GM12878 (cell line): ENCODE measurements at regions not wholly inside any gene's neighbourhood (a gene's known extent, or its start where the extent isn't known, plus 50 kb on each side); places are given as distances from the start of the nearest gene placed in this dataset.

Experiments used
- ATF2 ChIP-seq: IDR thresholded peaks from 2 replicates; pipeline ENCODE4 v1.6.1; 2012; ENCODE audit warnings: low read length, inconsistent platforms
- BCLAF1 ChIP-seq: fragments of 450-650 bp; IDR thresholded peaks from 2 replicates; pipeline ENCODE4 v1.6.1; 2017; ENCODE audit warnings: antibody characterized with exemption, mild to moderate bottlenecking, moderate library complexity
- CEBPB ChIP-seq, 2 experiments: fragments of 150-350 bp in 1 of 2; IDR thresholded peaks; 2 replicates each; pipeline ENCODE4 v1.6.1; 2012 to 2014; ENCODE audit warnings: low read depth in 2 of 2, low read length in 2 of 2, borderline replicate concordance in 1 of 2, inconsistent platforms in 1 of 2
- FOXK2 ChIP-seq: fragments of 450-650 bp; IDR thresholded peaks from 2 replicates; pipeline ENCODE4 v1.6.1; 2017; ENCODE audit warnings: mild to moderate bottlenecking, moderate library complexity
- GABPA ChIP-seq: IDR thresholded peaks from 2 replicates; pipeline ENCODE4 v1.6.1; 2014; ENCODE audit warnings: antibody characterized with exemption, low read depth, mild to moderate bottlenecking, inconsistent platforms
- KDM1A ChIP-seq: fragments of 200-600 bp; sonication (generic); IDR thresholded peaks from 2 replicates; pipeline ENCODE4 v1.6.1; 2016; ENCODE audit warnings: borderline replicate concordance
- NR2C2 ChIP-seq: IDR thresholded peaks from 2 replicates; pipeline ENCODE4 v1.6.1; 2011; ENCODE audit warnings: borderline replicate concordance, low read depth; ENCODE audit not compliant: control insufficient read depth, insufficient read length
- POLR2AphosphoS5 ChIP-seq: IDR thresholded peaks from 2 replicates; pipeline ENCODE4 v1.6.1; 2011; ENCODE audit warnings: mild to moderate bottlenecking, low read length, inconsistent platforms
- TAF1 ChIP-seq: IDR thresholded peaks from 2 replicates; pipeline ENCODE4 v1.6.1; 2011; ENCODE audit warnings: mild to moderate bottlenecking, low read depth, low read length, borderline replicate concordance
- TF ChIP-seq, protein P1 (sequence below): fragments of 450-650 bp; IDR thresholded peaks from 2 replicates; pipeline ENCODE4 v1.6.1; 2016; ENCODE audit warnings: mild to moderate bottlenecking
- TF ChIP-seq, protein P2 (sequence below), 3 experiments: IDR thresholded peaks in 2 of 3; conservative IDR thresholded peaks in 1 of 3; 2 replicates each; pipeline ENCODE4 v1.5.1; 2011; ENCODE audit warnings: low read depth in 3 of 3, low read length in 3 of 3, mild to moderate bottlenecking in 3 of 3, control low read depth in 2 of 3, moderate library complexity in 2 of 3, inconsistent platforms in 1 of 3, mixed read lengths in 1 of 3; ENCODE audit not compliant: control insufficient read depth in 2 of 3, insufficient read depth in 1 of 3; ENCODE audit errors: extremely low read depth in 1 of 3
- TF ChIP-seq, protein P3 (sequence below): IDR thresholded peaks from 2 replicates; pipeline ENCODE4 v1.6.1; 2011; ENCODE audit warnings: low read depth, low read length, improper control_type of control experiment, borderline replicate concordance
- TF ChIP-seq, protein P4 (sequence below): fragments of 450-650 bp; IDR thresholded peaks from 2 replicates; pipeline ENCODE4 v1.6.1; 2018; ENCODE audit warnings: mild to moderate bottlenecking, low read depth, moderate library complexity; ENCODE audit not compliant: partially characterized antibody

DNA sequence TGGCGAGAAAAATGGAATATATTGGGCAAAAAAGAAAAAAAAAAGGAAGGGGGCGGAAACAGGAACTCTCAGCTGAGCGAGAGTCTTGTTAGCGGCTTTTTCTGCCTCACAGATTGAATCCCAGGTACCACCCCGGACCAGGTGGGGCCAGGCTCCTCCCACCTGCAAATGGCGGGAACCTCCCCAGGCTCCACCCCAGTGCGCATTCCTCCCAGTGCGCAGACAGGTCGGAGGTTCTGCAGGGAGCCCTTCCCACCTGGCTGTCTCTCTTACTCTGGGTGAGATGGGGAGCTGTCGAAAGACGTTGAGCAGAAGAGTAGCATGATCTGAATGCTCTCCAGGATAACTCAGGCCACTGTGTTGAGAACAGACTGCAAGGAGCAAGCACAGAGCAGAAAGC lies 57.0 kb upstream of the ETV6 start:
- TF ChIP-seq POLR2AphosphoS5 = no peak
- no peak for TF ChIP-seq TAF1
- no peak for TF ChIP-seq KDM1A
- TF ChIP-seq GABPA = no peak
- TF ChIP-seq, protein P1, sequence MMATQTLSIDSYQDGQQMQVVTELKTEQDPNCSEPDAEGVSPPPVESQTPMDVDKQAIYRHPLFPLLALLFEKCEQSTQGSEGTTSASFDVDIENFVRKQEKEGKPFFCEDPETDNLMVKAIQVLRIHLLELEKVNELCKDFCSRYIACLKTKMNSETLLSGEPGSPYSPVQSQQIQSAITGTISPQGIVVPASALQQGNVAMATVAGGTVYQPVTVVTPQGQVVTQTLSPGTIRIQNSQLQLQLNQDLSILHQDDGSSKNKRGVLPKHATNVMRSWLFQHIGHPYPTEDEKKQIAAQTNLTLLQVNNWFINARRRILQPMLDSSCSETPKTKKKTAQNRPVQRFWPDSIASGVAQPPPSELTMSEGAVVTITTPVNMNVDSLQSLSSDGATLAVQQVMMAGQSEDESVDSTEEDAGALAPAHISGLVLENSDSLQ = no peak
- TF ChIP-seq, protein P2, sequence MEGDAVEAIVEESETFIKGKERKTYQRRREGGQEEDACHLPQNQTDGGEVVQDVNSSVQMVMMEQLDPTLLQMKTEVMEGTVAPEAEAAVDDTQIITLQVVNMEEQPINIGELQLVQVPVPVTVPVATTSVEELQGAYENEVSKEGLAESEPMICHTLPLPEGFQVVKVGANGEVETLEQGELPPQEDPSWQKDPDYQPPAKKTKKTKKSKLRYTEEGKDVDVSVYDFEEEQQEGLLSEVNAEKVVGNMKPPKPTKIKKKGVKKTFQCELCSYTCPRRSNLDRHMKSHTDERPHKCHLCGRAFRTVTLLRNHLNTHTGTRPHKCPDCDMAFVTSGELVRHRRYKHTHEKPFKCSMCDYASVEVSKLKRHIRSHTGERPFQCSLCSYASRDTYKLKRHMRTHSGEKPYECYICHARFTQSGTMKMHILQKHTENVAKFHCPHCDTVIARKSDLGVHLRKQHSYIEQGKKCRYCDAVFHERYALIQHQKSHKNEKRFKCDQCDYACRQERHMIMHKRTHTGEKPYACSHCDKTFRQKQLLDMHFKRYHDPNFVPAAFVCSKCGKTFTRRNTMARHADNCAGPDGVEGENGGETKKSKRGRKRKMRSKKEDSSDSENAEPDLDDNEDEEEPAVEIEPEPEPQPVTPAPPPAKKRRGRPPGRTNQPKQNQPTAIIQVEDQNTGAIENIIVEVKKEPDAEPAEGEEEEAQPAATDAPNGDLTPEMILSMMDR (IDR thresholded peaks at IDR 0.05 in 2 of 3, conservative IDR thresholded peaks at IDR 0.05 in 1 of 3; ENCODE audit: control insufficient read depth in 2 of 3, extremely low read depth in 1 of 3, insufficient read depth in 1 of 3, low read depth in 3 of 3, low read length in 3 of 3) = no peak
- TF ChIP-seq CEBPB (IDR thresholded peaks at IDR 0.05; ENCODE audit: borderline replicate concordance in 1 of 2, low read depth in 2 of 2, low read length in 2 of 2) = no peak
- no peak for TF ChIP-seq BCLAF1
- TF ChIP-seq FOXK2 = no peak
- TF ChIP-seq, protein P3, sequence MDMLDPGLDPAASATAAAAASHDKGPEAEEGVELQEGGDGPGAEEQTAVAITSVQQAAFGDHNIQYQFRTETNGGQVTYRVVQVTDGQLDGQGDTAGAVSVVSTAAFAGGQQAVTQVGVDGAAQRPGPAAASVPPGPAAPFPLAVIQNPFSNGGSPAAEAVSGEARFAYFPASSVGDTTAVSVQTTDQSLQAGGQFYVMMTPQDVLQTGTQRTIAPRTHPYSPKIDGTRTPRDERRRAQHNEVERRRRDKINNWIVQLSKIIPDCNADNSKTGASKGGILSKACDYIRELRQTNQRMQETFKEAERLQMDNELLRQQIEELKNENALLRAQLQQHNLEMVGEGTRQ = no peak
- no peak for TF ChIP-seq NR2C2
- TF ChIP-seq ATF2 = no peak
- TF ChIP-seq, protein P4, sequence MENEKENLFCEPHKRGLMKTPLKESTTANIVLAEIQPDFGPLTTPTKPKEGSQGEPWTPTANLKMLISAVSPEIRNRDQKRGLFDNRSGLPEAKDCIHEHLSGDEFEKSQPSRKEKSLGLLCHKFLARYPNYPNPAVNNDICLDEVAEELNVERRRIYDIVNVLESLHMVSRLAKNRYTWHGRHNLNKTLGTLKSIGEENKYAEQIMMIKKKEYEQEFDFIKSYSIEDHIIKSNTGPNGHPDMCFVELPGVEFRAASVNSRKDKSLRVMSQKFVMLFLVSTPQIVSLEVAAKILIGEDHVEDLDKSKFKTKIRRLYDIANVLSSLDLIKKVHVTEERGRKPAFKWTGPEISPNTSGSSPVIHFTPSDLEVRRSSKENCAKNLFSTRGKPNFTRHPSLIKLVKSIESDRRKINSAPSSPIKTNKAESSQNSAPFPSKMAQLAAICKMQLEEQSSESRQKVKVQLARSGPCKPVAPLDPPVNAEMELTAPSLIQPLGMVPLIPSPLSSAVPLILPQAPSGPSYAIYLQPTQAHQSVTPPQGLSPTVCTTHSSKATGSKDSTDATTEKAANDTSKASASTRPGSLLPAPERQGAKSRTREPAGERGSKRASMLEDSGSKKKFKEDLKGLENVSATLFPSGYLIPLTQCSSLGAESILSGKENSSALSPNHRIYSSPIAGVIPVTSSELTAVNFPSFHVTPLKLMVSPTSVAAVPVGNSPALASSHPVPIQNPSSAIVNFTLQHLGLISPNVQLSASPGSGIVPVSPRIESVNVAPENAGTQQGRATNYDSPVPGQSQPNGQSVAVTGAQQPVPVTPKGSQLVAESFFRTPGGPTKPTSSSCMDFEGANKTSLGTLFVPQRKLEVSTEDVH = no peak
